ENCODE measurements at regions not wholly inside any gene's neighbourhood (a gene's known extent, or its start where the extent isn't known, plus 50 kb on each side); places are given as distances from the start of the nearest gene placed in this dataset.

DNA sequence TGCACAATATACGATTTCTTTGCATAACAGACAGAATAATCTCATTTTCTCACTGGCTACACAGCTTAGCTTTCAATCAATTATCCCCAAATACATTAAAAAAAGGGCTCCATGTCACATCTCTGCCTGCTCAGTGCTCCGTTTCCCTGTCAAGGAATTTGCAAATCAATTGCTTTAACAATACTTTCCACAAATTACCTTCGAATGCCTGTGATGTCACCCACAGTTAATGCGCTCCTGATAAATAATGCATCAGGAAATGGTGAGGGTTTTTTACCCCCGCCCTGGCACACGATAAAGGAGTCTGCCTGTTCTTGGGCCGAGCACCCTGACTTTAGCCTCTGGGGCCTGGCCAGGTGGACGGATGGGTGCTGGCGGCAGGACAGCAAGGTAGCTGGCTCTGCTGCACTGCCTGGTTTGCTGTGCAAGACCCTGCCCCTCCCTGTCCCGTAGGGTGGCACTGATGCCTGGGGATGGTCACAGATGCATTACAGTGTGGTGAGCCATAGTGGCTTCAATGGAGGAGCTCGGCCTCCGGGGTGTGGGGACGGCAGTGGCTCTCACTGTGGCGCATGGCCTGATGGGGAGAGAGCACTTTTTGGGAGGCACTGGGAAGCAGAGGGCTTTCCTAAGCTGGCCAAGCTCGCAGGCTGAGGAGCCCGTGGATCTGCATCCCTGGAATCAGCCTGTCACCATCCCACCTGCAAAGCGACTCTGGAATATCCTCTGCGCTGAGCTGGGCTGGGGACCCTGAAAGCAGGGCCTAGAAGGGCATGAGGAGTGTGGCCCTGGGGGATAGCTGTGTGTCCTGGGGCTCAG, 88.3 kb upstream of the HS6ST1 start:
- in situ Hi-C loops (cut with HindIII; ENCODE audit: low pct_ligation_motif_present, low sequenced_read_pairs) = no loop called here
- Histone ChIP-seq H3K27ac (no peak overlapping the region), H3K4me3 (ENCODE audit: low read depth, low read length) (no peak overlapping the region), H3K27me3 (replicated peaks) (no peaks in the 10 kb centered on the region), H3K36me3 (replicated peaks) (no peaks in the 10 kb centered on the region)
- DNase-seq = no peak
- TF ChIP-seq, protein P1, sequence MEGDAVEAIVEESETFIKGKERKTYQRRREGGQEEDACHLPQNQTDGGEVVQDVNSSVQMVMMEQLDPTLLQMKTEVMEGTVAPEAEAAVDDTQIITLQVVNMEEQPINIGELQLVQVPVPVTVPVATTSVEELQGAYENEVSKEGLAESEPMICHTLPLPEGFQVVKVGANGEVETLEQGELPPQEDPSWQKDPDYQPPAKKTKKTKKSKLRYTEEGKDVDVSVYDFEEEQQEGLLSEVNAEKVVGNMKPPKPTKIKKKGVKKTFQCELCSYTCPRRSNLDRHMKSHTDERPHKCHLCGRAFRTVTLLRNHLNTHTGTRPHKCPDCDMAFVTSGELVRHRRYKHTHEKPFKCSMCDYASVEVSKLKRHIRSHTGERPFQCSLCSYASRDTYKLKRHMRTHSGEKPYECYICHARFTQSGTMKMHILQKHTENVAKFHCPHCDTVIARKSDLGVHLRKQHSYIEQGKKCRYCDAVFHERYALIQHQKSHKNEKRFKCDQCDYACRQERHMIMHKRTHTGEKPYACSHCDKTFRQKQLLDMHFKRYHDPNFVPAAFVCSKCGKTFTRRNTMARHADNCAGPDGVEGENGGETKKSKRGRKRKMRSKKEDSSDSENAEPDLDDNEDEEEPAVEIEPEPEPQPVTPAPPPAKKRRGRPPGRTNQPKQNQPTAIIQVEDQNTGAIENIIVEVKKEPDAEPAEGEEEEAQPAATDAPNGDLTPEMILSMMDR (IDR thresholded peaks at IDR 0.05; ENCODE audit: low read depth, low read length, missing control alignments) = no peak

DNA sequence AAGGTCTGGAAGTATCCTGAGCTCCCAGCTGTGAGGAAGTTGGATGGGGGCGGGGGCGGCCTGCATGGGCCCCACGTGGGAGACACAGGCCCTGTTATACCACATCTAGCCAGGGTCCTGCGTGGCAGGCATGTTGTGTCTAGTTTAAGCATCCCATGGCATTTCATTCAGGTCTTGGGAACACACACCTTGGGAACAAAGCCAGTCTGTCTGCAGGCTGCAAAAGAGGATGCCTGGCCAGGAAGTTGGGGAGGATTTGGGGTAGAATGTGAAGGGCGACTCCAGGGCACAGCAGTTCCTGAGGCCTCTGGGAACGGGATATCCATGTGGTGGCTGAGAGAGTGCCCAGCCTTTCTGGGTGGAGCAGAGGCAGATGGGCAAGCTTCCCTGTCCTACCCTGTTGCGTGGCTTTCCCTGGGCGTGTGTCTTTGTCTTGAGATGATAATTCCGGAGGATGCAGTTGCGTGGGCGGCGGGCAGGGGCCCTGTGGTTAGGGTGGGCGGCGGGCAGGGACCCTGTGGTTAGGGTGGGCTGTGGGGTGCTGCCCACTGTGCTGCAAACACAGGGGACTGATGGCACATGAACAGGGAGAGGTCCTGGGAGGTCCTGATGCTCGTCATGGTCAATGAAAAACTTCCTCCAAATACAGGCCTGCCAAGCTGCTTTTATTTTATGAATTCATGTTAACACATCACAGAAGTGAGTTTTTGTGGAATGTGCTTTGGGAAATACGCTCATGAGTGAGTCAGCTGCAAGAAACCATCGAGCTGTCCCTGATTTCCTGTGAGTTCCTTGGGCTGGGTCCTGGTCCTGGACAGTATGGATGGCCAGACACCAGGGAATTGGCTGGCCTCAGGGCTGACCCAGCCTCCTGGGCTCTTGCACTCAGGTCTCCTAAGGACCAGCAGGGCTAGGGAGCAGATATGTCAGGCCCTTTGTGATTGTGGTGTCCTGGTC, 90.0 kb upstream of the HS6ST1 start:
- DNase-seq = peak; percentile 59
- no peaks in the 10 kb centered on the region for H3K27me3 ChIP-seq (replicated peaks)
- in situ Hi-C loops (cut with HindIII; ENCODE audit: low pct_ligation_motif_present, low sequenced_read_pairs) = no loop called here
- no peaks in the 10 kb centered on the region for H3K36me3 ChIP-seq (replicated peaks)
- TF ChIP-seq, protein P1 (IDR thresholded peaks at IDR 0.05; ENCODE audit: low read depth, low read length, missing control alignments) = no peak
- peak overlapping the region; percentile 68 for H3K27ac ChIP-seq
- H3K4me3 ChIP-seq (ENCODE audit: low read depth, low read length) = no peak overlapping the region

DNA sequence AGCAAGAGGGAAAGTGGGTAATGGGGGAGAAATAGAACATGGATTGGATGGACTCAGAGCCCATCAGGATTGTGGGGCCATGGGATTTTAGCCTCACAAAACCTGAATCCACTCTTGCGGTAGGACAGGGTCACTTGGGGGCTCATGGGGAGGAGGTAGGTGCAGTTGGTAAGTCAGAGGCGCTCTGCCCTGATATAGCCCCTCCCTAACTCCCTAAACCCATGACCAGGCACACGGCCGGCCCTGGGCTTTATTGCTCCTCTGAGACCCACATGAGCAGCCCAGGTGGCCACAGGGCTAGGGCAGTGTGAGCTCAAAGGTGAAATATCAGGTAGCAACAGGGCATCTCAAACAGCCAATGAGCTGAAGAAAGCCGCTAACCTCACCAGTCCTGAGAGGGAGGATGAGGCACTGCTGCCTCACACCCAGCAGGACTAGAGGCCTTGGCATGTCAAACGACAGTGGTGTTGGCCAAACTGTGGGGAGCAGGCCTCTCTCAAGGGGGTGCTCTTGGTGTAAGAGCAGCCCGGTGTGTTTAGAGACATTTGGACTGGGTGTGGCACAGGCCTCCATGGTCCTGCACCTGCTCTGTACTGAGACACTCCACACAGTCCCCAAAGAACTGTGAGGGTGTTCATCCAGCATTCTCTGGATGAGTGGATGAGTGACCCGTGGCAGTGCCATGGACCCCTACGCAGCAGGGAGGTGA, 90.8 kb upstream of the HS6ST1 start:
- peak overlapping the region; percentile 68 for H3K27ac ChIP-seq
- TF ChIP-seq, protein P1 (IDR thresholded peaks at IDR 0.05; ENCODE audit: low read depth, low read length, missing control alignments) = no peak
- no peak for DNase-seq
- in situ Hi-C loops (cut with HindIII; ENCODE audit: low pct_ligation_motif_present, low sequenced_read_pairs) = no loop called here
- no peaks in the 10 kb centered on the region for H3K36me3 ChIP-seq (replicated peaks)
- no peaks in the 10 kb centered on the region for H3K27me3 ChIP-seq (replicated peaks)
- no peak overlapping the region for H3K4me3 ChIP-seq (ENCODE audit: low read depth, low read length)

DNA sequence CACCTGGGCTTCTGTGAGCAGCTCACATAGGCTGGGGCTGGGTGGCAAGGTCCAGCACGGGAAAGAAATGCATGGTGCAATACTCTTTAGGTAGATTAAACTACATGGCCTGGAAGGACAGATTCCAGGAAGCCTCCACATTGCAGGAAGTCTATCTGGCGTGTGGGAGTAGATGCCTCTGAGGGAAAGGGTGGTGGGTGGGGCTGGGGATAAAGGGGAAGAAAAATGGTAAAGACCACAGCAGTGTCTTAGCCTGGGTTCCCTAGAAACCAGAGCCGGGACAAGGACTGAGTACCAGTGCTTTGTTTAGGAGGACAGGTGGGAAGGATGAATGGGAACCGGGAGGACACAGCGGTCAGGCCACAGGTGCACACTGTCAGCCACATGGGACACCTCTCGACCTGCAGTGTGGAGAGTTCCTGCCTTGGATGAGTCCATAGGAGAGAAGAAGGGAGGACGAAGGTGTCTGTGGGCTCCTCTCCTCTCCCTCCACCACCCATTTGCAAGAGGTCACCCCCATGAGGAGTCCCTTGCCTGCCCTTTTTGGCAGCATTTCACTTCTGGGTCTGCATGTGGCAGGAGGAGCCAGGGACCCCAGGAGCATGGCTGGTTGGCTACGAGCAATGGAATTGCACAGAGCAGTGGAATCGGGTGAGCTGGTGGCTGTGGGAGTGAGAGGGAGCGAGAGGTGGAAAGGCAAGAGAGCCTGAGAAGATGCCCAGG, 91.5 kb upstream of the HS6ST1 start:
- H3K4me3 ChIP-seq (ENCODE audit: low read depth, low read length) = no peak overlapping the region
- H3K27ac ChIP-seq = no peak overlapping the region
- no peak for DNase-seq
- H3K27me3 ChIP-seq (replicated peaks) = no peaks in the 10 kb centered on the region
- in situ Hi-C loops (cut with HindIII; ENCODE audit: low pct_ligation_motif_present, low sequenced_read_pairs) = no loop called here
- TF ChIP-seq, protein P1 (IDR thresholded peaks at IDR 0.05; ENCODE audit: low read depth, low read length, missing control alignments) = no peak
- H3K36me3 ChIP-seq (replicated peaks) = no peaks in the 10 kb centered on the region

DNA sequence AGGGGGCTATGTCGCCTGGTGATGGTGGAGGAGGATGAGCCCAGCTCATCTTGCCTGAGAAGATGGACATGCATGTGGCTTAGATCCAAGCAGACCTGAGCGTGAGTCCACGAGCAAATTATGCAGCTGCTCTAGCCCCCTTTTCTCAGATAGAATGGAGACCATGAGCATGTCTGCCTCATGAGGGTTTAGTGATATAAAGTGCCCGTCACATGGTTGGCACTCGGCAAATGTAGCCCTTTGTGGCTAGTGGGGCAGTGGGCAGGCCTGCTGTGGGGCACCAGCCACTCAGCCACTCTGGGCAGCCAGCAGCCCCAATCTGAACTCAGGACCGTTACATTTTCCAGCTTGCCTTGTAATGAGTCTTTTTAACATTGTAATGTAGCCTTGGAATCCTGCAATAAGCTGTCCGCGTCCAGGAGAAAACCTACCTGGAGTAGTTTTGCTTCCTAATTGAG, 92.1 kb upstream of the HS6ST1 start:
- in situ Hi-C loops (cut with HindIII; ENCODE audit: low pct_ligation_motif_present, low sequenced_read_pairs) = no loop called here
- H3K27ac ChIP-seq = no peak overlapping the region
- no peak for DNase-seq
- H3K4me3 ChIP-seq (ENCODE audit: low read depth, low read length) = no peak overlapping the region
- no peaks in the 10 kb centered on the region for H3K36me3 ChIP-seq (replicated peaks)
- TF ChIP-seq, protein P1 (IDR thresholded peaks at IDR 0.05; ENCODE audit: low read depth, low read length, missing control alignments) = no peak
- no peaks in the 10 kb centered on the region for H3K27me3 ChIP-seq (replicated peaks)

Data from brain microvascular endothelial cell (primary cell).